HUDEP-2 (cell line): ENCODE measurements at regions not wholly inside any gene's neighbourhood (a gene's known extent, or its start where the extent isn't known, plus 50 kb on each side); places are given as distances from the start of the nearest gene placed in this dataset.

Experiments used
- DNase-seq, 76 experiments: peaks; one replicate each; lab custom pipeline; 2025; ENCODE audit not compliant: unreplicated experiment in 76 of 76; lab: John Stamatoyannopoulos, UW

DNA sequence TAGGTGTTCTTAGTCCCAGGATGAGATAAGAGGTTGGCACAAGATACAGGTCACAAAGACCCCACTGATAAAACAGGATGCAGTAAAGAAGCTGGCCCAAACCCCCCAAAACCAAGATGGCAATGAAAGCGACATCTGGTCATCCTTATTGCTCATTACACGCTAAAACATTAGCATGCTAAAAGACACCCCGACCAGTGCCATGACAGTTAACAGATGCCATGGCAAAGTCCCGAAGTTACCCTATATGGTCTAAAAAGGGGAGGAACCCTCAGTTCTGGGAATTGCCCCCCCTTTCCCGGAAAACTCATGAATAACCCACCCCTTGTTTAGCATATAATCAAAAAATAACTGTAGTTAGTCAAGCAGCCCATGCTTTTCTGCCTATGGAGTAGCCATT lies 251.1 kb downstream of the SLC4A3 start:
- DNase-seq: no peak

DNA sequence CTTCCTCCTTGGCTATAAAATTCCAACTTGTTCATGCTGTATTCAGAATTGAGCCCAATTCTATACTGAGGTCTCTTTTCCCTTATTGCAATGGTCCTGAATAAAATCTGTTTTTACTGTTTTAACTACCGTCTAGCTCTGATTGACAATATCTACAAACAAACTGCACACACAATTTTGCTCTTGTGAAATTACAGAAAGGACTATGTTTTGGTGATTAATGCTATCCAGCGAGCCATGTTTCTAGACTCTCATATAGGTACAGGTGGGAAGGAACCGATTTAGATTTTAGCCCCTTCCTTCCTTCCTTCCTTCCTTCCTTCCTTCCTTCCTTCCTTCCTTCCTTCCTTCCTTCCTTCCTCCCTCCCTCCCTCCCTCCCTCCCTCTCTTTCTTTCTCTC lies 254.4 kb downstream of the SLC4A3 start:
- no peak for DNase-seq

DNA sequence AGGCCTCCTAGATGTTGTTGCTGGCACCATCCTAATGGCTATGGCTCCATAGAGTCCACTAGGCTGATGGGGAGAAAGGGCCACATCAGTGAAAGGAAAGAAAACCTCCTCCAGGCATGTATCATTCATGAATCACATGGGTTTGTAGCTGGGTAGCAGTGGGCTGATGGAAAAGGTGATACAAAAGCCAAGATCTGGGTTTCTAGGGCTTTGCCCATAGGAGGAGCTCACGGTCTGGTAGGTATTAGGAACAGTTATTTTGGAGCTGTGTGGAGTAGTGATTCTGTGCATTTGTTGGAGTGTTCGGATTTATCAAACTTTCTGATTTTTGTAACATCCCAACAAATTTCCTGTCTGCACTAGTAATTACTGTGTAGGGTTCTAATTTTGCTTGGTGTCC lies 259.2 kb downstream of the SLC4A3 start:
- no peak for DNase-seq

DNA sequence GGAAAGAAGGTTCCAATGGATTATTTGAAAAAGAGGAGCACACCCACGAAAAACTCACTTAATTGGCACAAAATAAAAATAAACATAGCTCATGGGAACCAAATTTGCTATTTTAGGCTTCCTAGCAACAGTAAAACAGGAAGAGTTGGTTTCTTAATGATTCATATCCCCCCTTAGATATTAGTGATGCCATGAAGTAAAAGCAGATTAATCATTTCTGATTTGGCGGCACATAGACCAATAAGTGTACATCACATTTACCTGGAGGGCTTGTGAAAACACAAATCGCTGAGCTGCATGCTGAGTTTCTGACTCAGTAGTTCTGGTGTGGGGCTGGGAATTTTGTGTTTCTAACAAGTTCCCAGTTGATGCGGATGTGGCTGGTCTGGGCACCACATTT lies 260.4 kb downstream of the SLC4A3 start:
- no peak for DNase-seq

DNA sequence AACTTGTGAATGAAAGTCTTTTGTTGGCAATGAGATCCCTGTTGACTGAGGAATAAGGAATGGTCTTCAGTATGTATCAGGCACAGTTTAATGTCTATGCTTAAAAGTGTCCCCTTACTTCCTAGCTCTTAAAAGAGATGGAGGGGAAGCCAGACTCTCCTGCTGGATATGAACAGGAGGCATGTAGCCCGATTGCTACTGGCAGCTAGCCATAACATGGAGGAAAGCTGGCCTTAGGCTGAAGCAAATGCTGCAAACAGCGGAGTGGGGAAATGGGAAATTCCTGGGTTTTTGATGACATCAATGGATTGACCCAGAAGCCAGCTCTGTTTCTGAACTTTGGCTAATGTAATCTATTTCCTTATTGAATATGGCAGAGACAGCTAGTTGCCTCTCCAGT lies 266.1 kb downstream of the SLC4A3 start:
- DNase-seq: no peak

DNA sequence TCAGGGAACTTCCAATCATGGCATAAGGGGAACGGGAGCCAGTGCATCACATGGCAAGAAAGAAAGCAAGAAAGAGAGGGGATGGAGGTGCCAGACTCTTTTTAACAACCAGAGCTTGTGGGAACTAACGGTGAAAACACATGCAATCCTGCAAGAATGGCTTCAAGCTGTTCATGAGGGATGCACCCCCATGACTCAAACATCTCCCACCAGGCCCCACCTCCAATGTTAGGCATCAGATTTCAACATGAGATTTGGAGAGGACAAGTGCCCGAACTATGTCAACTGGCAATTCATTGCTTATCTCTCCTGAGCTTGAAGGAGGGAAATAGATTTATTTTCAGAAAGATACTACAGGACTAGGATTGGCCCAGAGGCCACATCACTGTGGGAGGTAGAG lies 270.0 kb downstream of the SLC4A3 start:
- DNase-seq: no peak

DNA sequence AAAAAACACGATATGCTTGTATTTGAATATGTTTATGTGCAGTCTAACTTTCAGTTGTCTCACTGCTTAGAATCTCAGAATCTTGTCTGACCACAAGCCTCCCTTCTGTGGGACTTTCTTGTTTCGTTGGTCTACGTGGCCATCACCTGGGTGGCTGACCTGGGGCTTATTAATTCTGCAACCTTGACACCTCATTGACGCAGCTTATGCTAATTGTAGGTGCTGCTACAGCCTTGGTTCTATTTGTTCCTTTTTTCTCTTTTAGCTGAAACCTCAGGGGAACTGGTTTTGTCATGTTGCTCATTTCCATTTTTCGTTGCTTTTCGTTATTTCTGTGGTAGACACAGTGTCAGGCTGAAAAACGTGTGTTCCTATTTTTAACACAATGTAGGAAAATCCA lies 273.7 kb downstream of the SLC4A3 start:
- DNase-seq: no peak

DNA sequence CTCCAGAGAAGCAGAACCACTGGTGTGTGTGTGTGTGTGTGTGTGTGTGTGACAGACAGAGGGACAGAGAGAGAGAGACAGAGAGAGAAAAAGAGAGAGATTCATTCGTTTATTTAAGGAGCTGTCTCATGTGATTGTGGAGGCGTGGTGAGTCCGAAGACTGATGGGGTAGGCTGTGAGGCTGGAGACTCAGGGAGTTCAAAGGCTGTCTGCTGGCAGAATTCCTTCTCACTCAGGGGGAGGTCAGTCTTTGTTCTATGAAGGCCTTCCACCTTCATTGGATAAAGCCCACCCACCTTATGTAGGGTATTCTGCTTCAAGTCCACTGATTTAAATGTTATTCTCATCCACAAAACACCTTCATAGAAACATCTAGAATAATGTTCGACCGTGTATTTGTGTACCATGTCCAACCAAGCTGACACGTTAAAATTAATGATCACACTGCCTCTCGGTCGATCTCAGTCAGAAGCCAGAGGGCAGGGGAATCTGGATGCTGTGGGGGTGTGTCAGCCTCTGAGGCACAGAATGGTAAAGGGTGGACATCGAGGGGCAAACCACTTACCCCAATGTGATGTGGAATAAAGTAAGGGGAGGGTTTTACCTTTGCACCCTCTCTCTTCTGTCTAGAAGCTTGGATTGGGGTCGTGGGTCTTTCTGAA lies 275.6 kb downstream of the SLC4A3 start:
- no peak for DNase-seq

DNA sequence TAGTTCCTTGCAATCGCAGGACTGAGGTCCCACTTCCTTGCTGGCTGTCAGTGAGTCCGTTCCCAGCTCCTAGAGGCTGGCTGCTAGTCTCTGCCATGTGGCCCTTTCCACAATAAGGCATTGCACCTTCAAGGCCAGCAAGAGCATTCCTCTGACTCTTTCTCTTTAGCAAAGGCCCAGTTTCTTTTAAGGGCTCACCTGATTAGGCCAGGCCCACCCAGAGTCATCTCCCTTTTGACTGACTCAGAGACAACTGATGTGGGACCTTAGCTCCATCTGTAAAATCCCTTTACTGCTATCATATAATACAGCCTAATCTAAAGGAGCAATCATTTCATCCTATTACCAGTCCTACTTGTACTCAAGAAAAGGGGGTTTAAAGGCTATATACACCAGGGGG lies 278.2 kb downstream of the SLC4A3 start:
- no peak for DNase-seq

DNA sequence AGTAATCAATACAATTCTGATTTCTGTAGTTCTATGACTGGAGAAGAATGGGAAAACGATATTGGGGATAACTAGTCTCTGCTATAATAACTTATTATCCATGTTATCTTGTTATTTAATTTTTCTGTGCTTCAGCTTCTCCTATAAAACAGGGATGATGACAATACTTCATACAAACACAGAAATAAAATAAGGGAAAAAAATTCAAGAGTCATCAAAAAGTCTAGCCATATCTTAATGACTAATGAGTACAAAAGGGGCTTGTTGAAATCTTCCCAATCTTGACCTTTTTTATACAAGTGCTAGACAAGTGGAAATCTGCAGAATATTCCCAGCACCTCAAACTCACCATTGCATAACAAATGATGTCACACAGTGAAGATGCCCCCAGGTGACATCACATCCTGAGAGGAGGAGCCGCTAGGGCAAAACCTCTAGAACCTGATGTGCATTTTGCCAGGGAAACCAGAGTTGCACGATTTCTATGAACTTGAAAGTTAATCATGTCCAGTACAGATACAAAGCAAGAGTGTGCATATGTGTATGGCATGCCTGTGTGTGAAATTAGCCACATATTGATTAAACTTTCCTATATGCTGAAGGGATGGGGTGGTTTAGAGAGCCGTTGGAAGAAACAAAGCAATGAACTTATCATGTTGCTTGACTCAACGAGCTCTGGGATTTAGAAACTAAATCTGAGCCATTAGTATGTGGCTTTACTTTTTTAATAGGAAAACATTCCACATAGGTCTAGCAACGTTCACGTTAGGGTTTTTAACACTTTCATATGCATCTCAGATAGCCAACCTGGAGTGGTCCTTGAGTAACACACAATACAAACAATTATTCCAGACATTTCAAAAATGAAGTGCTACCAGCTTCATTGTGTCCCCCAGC lies 278.9 kb downstream of the SLC4A3 start:
- DNase-seq: no peak

DNA sequence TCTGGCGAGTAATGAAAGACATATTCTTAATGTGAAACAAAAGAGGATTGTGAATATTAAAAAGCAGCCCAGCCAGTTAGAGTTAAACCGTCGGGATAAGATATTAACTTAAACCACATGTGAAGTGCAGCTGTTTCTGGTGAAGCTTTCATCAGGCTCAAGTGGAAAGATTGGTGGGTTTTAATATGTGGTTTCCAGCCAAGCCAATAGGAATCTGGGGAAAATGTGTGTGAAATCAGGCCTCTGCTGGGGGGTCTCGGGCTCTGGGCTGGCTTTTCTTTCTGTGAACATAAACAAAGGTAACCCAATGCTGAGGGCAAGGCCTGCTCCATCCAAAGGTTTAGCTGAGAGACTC lies 279.6 kb downstream of the SLC4A3 start:
- no peak for DNase-seq

DNA sequence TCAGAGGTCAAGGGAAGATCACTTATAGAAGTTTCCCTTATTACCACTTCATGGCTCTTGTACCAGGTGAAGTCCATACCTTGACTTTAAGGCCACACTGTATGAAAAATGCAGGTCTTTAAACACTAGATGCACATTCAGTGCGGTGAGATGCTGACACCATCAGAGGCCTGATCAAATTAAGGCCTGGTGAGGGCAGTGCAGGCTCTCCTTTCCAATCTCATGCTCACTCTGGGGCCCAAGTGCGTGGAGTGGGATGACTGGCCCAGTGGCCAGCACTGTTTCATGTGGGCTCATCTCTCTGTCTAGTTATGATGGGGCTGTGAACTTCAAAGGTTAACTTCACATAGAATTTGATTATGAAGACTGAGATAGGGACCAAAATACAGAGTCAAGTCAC lies 281.1 kb downstream of the SLC4A3 start:
- no peak for DNase-seq

DNA sequence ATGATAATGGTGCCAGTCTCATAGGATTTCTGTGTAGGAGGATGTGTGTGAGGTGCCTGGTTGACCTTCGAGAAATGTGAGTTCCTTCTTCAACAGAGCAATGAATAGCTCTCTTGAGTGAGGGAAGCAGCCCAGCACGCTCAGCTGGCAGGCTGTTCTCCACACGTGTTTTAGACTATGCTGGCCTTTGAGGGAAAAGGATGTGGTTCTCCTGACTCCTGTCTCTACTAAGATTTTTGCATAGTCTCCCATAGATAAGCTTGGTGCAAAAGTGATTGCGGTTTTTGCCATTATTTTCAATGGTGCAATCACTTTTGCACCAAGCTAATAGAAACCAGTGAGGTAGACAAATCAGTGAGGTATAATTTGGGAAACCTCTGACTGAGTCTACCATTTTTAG lies 284.1 kb downstream of the SLC4A3 start:
- no peak for DNase-seq

DNA sequence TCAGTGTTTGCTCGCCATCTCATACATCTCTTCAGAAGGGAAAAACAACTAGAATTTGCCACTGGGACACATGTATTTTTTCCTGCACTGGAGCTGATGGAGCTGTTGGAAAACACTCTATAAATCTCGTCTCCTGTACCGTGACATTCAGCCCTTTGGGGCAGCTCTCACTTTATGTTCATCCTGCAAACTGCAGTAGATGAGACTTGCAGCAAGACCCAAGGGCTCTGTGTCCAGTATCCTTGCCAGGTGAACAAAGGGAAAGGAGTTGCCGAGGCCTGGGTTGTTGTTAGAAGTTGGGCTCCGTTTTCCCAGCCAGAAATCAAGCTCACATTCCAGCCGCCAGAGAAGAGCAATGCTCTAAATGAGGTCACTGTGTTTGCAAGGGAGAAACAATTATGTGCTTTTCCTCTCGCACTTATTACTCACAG lies 285.1 kb downstream of the SLC4A3 start:
- no peak for DNase-seq

DNA sequence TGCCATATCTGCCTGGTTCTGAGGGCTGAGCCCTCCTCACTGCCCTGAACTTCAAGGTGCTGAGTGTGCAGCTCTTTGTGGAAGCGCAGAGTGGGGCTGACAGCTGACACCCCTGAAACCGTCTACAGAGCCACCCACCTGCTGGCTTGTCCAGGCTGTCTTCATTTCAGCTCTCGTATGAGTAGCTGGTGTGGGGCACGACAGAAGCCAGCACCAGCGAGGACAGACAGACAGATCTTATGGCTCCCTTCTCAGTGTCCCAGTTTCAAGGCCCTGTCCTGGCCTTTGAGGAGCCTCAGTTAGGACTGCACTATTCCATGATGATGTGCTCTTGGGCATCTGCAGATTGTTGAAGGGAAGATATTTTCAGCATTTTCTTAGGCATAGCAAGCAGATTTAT lies 287.1 kb downstream of the SLC4A3 start:
- no peak for DNase-seq

DNA sequence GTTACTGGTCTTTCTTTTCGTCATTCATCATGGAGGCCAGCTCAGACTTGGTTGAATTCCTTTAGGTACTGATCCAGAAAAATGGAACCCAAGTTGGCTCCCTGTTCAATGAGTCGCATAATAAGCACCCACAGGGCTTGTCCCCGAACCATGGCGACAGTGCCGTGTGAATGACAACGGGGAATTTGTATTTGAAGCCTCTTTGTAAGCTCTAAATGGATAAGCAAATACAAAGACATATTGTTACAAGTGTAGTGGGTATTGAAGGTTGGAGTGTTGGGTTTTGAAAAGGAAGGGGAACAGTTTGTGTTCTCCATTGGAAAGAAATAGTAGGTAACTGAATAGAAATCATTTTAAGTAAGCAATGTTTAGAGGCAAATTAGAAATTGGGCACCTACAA lies 288.9 kb downstream of the SLC4A3 start:
- DNase-seq: no peak

DNA sequence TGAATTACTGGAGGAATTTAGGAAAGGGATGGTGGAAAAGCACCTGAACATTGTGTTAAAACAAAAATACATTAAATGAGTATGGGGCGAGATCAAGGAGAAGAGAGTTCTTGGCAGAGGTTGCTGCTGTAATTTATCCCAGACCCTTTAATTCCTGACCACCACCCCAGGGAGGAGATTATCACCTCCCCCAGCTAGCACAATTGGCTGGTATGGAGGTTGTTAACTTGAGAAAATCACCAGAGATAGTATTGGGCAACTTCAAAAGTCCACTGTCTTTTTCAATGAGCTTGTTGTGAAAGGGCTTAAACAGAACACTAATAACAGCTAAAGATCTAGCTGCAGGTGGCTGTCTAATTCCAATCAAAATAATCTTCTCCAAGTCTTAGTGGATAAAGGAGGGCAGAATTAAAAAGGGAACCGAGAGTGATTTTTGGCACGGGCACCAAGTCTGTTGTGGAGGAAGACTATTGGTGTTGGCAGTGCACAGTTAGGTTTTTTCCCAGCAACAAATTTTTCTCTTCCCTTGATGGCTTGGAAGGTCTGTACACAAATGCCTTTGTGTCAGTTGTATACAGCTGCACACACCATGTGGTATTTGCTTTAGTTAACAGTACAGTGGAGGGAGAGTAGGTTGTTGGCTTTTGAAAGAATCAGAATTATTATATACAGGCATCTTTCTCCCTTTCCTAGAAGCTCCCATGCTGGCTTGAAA lies 289.5 kb downstream of the SLC4A3 start:
- no peak for DNase-seq

DNA sequence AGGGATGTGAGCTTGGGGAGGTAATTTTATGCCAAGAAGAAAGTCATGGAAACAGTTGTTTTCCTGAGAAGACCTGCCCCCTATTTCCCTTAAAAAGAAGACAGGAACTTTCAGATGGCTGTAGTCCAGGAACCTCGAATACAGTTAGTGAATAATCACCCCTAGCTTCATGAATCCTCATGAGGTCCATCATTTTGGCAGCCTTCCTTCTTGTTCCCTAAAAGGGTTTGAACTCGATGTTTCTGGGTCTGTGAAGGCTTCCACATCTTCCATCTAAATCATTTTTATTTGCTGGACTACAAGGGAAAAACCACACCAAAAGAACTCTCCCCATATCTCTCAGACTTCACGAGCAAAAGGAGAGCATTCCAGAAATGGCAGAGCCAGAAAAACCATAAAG lies 290.8 kb downstream of the SLC4A3 start:
- no peak for DNase-seq

DNA sequence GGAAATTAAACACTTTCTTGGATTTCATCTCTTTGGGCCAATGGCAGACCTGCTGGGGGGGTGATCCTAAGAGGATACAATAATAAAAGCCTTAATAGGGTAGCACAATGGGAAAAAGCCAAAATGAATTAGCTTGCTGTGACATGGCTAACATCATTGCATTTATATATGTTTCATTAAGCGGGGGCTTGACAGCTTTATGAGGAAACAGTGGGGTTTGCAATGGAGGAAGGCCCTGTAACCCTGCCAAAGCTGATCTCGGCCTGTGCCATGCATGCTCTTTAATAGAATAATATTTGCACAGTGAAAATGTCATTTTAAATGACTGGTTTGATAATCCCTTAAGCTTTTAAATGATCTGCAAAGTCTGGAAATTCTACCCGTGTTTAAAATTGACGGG lies 291.5 kb downstream of the SLC4A3 start:
- no peak for DNase-seq

DNA sequence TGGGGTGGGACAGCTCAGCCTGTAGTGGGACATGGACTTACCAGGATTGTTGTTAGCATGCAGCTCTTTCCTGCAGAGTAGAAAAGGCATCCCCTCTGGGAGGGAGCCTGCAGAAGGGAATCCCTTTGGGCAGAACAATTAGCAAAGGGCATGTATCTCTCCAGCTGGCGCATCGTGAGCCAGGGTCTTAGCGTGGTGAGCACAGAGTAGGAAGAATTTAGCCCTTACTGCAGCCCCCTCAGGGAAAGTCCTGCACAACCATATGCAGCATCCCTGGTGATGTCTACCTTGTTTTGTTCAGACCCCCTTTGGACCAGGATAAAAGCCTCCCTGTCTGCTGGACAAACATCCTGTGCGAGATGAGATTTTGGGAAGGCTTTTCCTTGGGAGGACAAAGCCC lies 292.1 kb downstream of the SLC4A3 start:
- no peak for DNase-seq

DNA sequence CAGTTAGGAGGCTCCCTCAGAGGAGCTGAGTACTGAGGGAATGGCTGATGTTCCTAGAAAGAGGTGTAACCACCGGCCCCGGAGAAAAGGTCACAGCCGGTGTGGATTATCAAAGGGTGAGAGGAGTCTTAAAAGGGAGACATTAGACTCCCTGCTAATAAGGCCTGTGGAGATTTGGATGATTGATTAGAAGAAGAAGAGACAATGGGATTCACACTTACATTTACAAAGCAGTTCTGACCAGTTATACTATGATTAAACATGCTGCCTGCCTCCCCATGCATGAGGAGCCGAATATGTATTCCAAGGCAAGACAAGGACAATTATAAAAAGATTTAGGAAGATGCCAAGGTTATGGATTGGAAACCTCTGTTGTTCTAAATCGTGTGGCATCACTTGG lies 302.4 kb downstream of the SLC4A3 start:
- DNase-seq: no peak

DNA sequence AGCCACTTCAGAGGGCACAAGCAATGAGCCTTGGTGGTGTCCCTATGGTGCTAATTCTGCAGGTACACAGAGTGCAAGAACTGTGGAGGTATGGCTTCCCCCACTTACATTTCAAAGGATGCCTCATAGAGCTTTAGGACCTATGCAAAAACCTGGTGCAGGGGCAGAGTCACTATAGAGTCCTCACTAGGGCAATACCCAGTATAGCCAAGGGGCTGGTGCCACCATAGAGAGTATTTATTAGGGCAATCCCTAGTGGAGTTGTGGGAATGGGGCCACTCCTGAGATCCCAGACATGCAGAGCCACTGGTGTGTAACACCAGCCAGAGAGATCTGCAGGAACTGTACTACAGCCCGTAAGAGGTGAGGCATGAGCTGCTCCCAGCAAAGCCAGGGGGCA lies 312.2 kb downstream of the SLC4A3 start:
- no peak for DNase-seq
